Transverse colon (tissue), 4 donors: ENCODE measurements at regions not wholly inside any gene's neighbourhood (a gene's known extent, or its start where the extent isn't known, plus 50 kb on each side); places are given as distances from the start of the nearest gene placed in this dataset.

Source experiments
- EP300 ChIP-seq: sonication (generic); formaldehyde crosslinking; IDR thresholded peaks from one replicate; pipeline ENCODE4 v1.6.1; 2017; ENCODE audit warnings: antibody characterized with exemption, low read depth
- POLR2A ChIP-seq: fragments of 450-650 bp; IDR thresholded peaks from one replicate; pipeline ENCODE4 v1.6.1; 2016; ENCODE audit warnings: antibody characterized with exemption, mild to moderate bottlenecking, moderate library complexity
- POLR2AphosphoS5 ChIP-seq, 3 donors: sonication (generic); formaldehyde crosslinking; IDR thresholded peaks; one replicate each; pipeline ENCODE4 v1.6.1; 2016; ENCODE audit warnings: antibody characterized with exemption in 3 of 3
- TF ChIP-seq, protein P1 (sequence below), 5 experiments: fragments of 200-600 bp in 3 of 5; fragments of 450-650 bp in 2 of 5; sonication (generic) in 3 of 5; IDR thresholded peaks; 1 replicate in 2 of 5; 2 replicates in 3 of 5; pipeline ENCODE4 v1.5.1; 2016 to 2017; ENCODE audit warnings: antibody characterized with exemption in 5 of 5, inconsistent platforms in 3 of 5, mild to moderate bottlenecking in 2 of 5, moderate library complexity in 1 of 5

GRCh38 chr18:49673281-49673680, 111.4 kb downstream of the LIPG start:
- TF ChIP-seq, protein P1, sequence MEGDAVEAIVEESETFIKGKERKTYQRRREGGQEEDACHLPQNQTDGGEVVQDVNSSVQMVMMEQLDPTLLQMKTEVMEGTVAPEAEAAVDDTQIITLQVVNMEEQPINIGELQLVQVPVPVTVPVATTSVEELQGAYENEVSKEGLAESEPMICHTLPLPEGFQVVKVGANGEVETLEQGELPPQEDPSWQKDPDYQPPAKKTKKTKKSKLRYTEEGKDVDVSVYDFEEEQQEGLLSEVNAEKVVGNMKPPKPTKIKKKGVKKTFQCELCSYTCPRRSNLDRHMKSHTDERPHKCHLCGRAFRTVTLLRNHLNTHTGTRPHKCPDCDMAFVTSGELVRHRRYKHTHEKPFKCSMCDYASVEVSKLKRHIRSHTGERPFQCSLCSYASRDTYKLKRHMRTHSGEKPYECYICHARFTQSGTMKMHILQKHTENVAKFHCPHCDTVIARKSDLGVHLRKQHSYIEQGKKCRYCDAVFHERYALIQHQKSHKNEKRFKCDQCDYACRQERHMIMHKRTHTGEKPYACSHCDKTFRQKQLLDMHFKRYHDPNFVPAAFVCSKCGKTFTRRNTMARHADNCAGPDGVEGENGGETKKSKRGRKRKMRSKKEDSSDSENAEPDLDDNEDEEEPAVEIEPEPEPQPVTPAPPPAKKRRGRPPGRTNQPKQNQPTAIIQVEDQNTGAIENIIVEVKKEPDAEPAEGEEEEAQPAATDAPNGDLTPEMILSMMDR (IDR thresholded peaks at IDR 0.05) = no peak
- TF ChIP-seq POLR2AphosphoS5 (IDR thresholded peaks at IDR 0.05) = no peak
- no peak for TF ChIP-seq POLR2A
- no peak for TF ChIP-seq EP300
